ENCODE measurements at regions not wholly inside any gene's neighbourhood (a gene's known extent, or its start where the extent isn't known, plus 50 kb on each side); places are given as distances from the start of the nearest gene placed in this dataset.

- no peak for TF ChIP-seq CTCF (IDR thresholded peaks at IDR 0.05)
- H3K4me2 ChIP-seq (ENCODE audit: low read length): no peak overlapping the region
- H3K79me2 ChIP-seq: no peaks in the 10 kb centered on the region
- H3K4me1 ChIP-seq: no peaks in the 10 kb centered on the region
- H2AFZ ChIP-seq: no peak overlapping the region
- no peak overlapping the region for H3K4me3 ChIP-seq (ENCODE audit: low read depth, low read length)
- H3K9ac ChIP-seq: no peak overlapping the region
- H3K9me3 ChIP-seq (ENCODE audit: control insufficient read depth, low read length): no peaks in the 10 kb centered on the region
- H3K27me3 ChIP-seq (ENCODE audit: control insufficient read depth, insufficient read depth, low read length): no peaks in the 10 kb centered on the region
- no peak overlapping the region for H3K27ac ChIP-seq
- no peaks in the 10 kb centered on the region for H3K36me3 ChIP-seq (ENCODE audit: control insufficient read depth, insufficient read depth, low read length)
Measured at GRCh38 chrX:115941388-115941787, 229.2 kb upstream of the AGTR2 start.

GRCh38 chrX:115946059-115946458 lies 224.5 kb upstream of the AGTR2 start:
- Histone ChIP-seq H3K4me3 (ENCODE audit: low read depth, low read length) (no peak overlapping the region), H3K27me3 (ENCODE audit: control insufficient read depth, insufficient read depth, low read length) (no peaks in the 10 kb centered on the region), H3K9me3 (ENCODE audit: control insufficient read depth, low read length) (no peaks in the 10 kb centered on the region)

GRCh38 chrX:115948018-115948923 lies 222.3 kb upstream of the AGTR2 start:
- H3K4me3 ChIP-seq (ENCODE audit: low read depth, low read length): no peak overlapping the region
- H3K79me2 ChIP-seq: no peaks in the 10 kb centered on the region
- H3K4me1 ChIP-seq: no peaks in the 10 kb centered on the region
- no peak overlapping the region for H3K9ac ChIP-seq
- no peak overlapping the region for H2AFZ ChIP-seq
- H3K4me2 ChIP-seq (ENCODE audit: low read length): no peak overlapping the region
- H3K9me3 ChIP-seq (ENCODE audit: control insufficient read depth, low read length): no peaks in the 10 kb centered on the region
- no peaks in the 10 kb centered on the region for H3K36me3 ChIP-seq (ENCODE audit: control insufficient read depth, insufficient read depth, low read length)
- TF ChIP-seq CTCF (IDR thresholded peaks at IDR 0.05): no peak
- H3K27ac ChIP-seq: no peak overlapping the region
- H3K27me3 ChIP-seq (ENCODE audit: control insufficient read depth, insufficient read depth, low read length): no peaks in the 10 kb centered on the region

More at GRCh38 chrX:115946059-115946458, 224.5 kb upstream of the AGTR2 start:
- H3K9ac ChIP-seq: no peak overlapping the region
- H3K79me2 ChIP-seq: no peaks in the 10 kb centered on the region
- no peaks in the 10 kb centered on the region for H3K4me1 ChIP-seq
- no peak overlapping the region for H3K27ac ChIP-seq
- no peak overlapping the region for H3K4me2 ChIP-seq (ENCODE audit: low read length)
- no peak for TF ChIP-seq CTCF (IDR thresholded peaks at IDR 0.05)
- H3K36me3 ChIP-seq (ENCODE audit: control insufficient read depth, insufficient read depth, low read length): no peaks in the 10 kb centered on the region
- H2AFZ ChIP-seq: no peak overlapping the region

- no peaks in the 10 kb centered on the region for H3K79me2 ChIP-seq
- H3K9ac ChIP-seq: no peak overlapping the region
- no peaks in the 10 kb centered on the region for H3K27me3 ChIP-seq (ENCODE audit: control insufficient read depth, insufficient read depth, low read length)
- no peak overlapping the region for H3K4me3 ChIP-seq (ENCODE audit: low read depth, low read length)
- H2AFZ ChIP-seq: no peak overlapping the region
- TF ChIP-seq CTCF (IDR thresholded peaks at IDR 0.05): no peak
- H3K9me3 ChIP-seq (ENCODE audit: control insufficient read depth, low read length): no peaks in the 10 kb centered on the region
- no peak overlapping the region for H3K27ac ChIP-seq
- H3K36me3 ChIP-seq (ENCODE audit: control insufficient read depth, insufficient read depth, low read length): no peaks in the 10 kb centered on the region
- H3K4me1 ChIP-seq: no peaks in the 10 kb centered on the region
- H3K4me2 ChIP-seq (ENCODE audit: low read length): no peak overlapping the region
Measured at GRCh38 chrX:115949900-115950822, 220.4 kb upstream of the AGTR2 start.
